ENCODE measurements at regions not wholly inside any gene's neighbourhood (a gene's known extent, or its start where the extent isn't known, plus 50 kb on each side); places are given as distances from the start of the nearest gene placed in this dataset.

- ATAC-seq (ENCODE audit: insufficient read depth, low read depth) (no peak), DNase-seq (no peak)
- Histone ChIP-seq H2AFZ (ENCODE audit: low read depth, low read length) (no peak overlapping the region; the same call in 1 of the 2 replicates), H3K4me3 (ENCODE audit: low read depth in 1 of 2, low read length in 2 of 2) (no peak overlapping the region), H3K36me3 (ENCODE audit: insufficient read depth, low read length) (no peaks in the 10 kb centered on the region), H3K27ac (ENCODE audit: low read length) (no peak overlapping the region), H4K20me1 (ENCODE audit: insufficient read depth, low read length) (no peaks in the 10 kb centered on the region), H3K4me1 (ENCODE audit: insufficient read depth, low read length) (no peaks in the 10 kb centered on the region), H3K9me3 (ENCODE audit: insufficient read depth, low read length, severe bottlenecking) (no peaks in the 10 kb centered on the region), H3K4me2 (ENCODE audit: insufficient read depth, low read length) (no peak overlapping the region), H3K9ac (ENCODE audit: low read depth, low read length) (no peak overlapping the region), H3K79me2 (ENCODE audit: insufficient read depth, low read length) (no peaks in the 10 kb centered on the region), H3K27me3 (ENCODE audit: insufficient read depth, low read length, poor library complexity) (no peaks in the 10 kb centered on the region)
- TF ChIP-seq EZH2 (IDR thresholded peaks at IDR 0.05; ENCODE audit: borderline replicate concordance, low read depth, low read length, severe bottlenecking) (no peak), CTCF (IDR thresholded peaks at IDR 0.05; ENCODE audit: borderline replicate concordance, extremely low read depth, low read length, poor library complexity, severe bottlenecking) (no peak)
Measured at GRCh38 chr5:17761326-17761725, 127.1 kb downstream of the TAF11L14 start.

- Histone ChIP-seq H3K27me3 (ENCODE audit: insufficient read depth, low read length, poor library complexity) (no peaks in the 10 kb centered on the region), H3K79me2 (ENCODE audit: insufficient read depth, low read length) (no peaks in the 10 kb centered on the region), H3K9me3 (ENCODE audit: insufficient read depth, low read length, severe bottlenecking) (no peaks in the 10 kb centered on the region), H3K36me3 (ENCODE audit: insufficient read depth, low read length) (no peaks in the 10 kb centered on the region), H3K4me1 (ENCODE audit: insufficient read depth, low read length) (no peaks in the 10 kb centered on the region), H3K4me3 (ENCODE audit: low read depth in 1 of 2, low read length in 2 of 2) (no peak overlapping the region), H3K4me2 (ENCODE audit: insufficient read depth, low read length) (no peak overlapping the region), H4K20me1 (ENCODE audit: insufficient read depth, low read length) (no peaks in the 10 kb centered on the region), H2AFZ (ENCODE audit: low read depth, low read length) (no peak overlapping the region), H3K9ac (ENCODE audit: low read depth, low read length) (no peak overlapping the region), H3K27ac (ENCODE audit: low read length) (no peak overlapping the region)
- TF ChIP-seq EZH2 (IDR thresholded peaks at IDR 0.05; ENCODE audit: borderline replicate concordance, low read depth, low read length, severe bottlenecking) (no peak), CTCF (IDR thresholded peaks at IDR 0.05; ENCODE audit: borderline replicate concordance, extremely low read depth, low read length, poor library complexity, severe bottlenecking) (no peak)
- no peak for ATAC-seq (ENCODE audit: insufficient read depth, low read depth)
- DNase-seq = no peak
Measured at GRCh38 chr5:17763301-17763700, 129.0 kb downstream of the TAF11L14 start.

GRCh38 chr5:17766031-17766430 lies 131.8 kb downstream of the TAF11L14 start:
- H3K9ac ChIP-seq (ENCODE audit: low read depth, low read length) = no peak overlapping the region
- no peak for DNase-seq
- H3K4me2 ChIP-seq (ENCODE audit: insufficient read depth, low read length) = no peak overlapping the region
- TF ChIP-seq CTCF (IDR thresholded peaks at IDR 0.05; ENCODE audit: borderline replicate concordance, extremely low read depth, low read length, poor library complexity, severe bottlenecking) (no peak), EZH2 (IDR thresholded peaks at IDR 0.05; ENCODE audit: borderline replicate concordance, low read depth, low read length, severe bottlenecking) (no peak)
- H3K27ac ChIP-seq (ENCODE audit: low read length) = no peak overlapping the region
- no peaks in the 10 kb centered on the region for H3K36me3 ChIP-seq (ENCODE audit: insufficient read depth, low read length)
- no peaks in the 10 kb centered on the region for H3K79me2 ChIP-seq (ENCODE audit: insufficient read depth, low read length)
- H2AFZ ChIP-seq (ENCODE audit: low read depth, low read length) = no peak overlapping the region
- H3K9me3 ChIP-seq (ENCODE audit: insufficient read depth, low read length, severe bottlenecking) = no peaks in the 10 kb centered on the region
- no peak for ATAC-seq (ENCODE audit: insufficient read depth, low read depth)
- no peaks in the 10 kb centered on the region for H3K27me3 ChIP-seq (ENCODE audit: insufficient read depth, low read length, poor library complexity)
- no peak overlapping the region for H3K4me3 ChIP-seq (ENCODE audit: low read depth in 1 of 2, low read length in 2 of 2)
- H4K20me1 ChIP-seq (ENCODE audit: insufficient read depth, low read length) = no peaks in the 10 kb centered on the region
- H3K4me1 ChIP-seq (ENCODE audit: insufficient read depth, low read length) = no peaks in the 10 kb centered on the region

DNA sequence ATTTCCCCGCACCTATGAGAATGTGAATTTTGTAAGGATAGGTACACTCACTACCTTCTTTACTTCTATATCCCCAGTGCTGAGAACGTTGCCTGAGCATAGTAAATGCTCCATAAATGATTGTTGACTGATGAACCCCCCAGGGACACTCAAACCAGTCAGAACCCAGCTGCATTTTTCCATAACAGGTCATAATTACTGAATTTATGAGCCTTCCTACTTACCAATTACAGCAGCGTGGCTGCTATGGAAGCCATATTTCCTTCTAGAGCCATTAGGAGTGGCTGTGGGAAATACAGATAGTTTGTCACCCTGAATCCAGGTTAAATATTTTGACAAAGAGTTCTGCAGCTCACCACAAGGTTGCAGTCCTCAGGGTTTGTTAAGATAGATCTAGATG lies 135.0 kb downstream of the TAF11L14 start:
- H4K20me1 ChIP-seq (ENCODE audit: insufficient read depth, low read length) = no peaks in the 10 kb centered on the region
- no peaks in the 10 kb centered on the region for H3K79me2 ChIP-seq (ENCODE audit: insufficient read depth, low read length)
- no peaks in the 10 kb centered on the region for H3K9me3 ChIP-seq (ENCODE audit: insufficient read depth, low read length, severe bottlenecking)
- ATAC-seq (ENCODE audit: insufficient read depth, low read depth) = no peak
- no peak for DNase-seq
- no peak overlapping the region for H2AFZ ChIP-seq (ENCODE audit: low read depth, low read length)
- H3K27ac ChIP-seq (ENCODE audit: low read length) = no peak overlapping the region
- TF ChIP-seq CTCF (IDR thresholded peaks at IDR 0.05; ENCODE audit: borderline replicate concordance, extremely low read depth, low read length, poor library complexity, severe bottlenecking) (no peak), EZH2 (IDR thresholded peaks at IDR 0.05; ENCODE audit: borderline replicate concordance, low read depth, low read length, severe bottlenecking) (no peak)
- H3K4me2 ChIP-seq (ENCODE audit: insufficient read depth, low read length) = no peak overlapping the region
- no peaks in the 10 kb centered on the region for H3K27me3 ChIP-seq (ENCODE audit: insufficient read depth, low read length, poor library complexity)
- H3K9ac ChIP-seq (ENCODE audit: low read depth, low read length) = no peak overlapping the region
- H3K4me1 ChIP-seq (ENCODE audit: insufficient read depth, low read length) = no peaks in the 10 kb centered on the region
- H3K4me3 ChIP-seq (ENCODE audit: low read depth in 1 of 2, low read length in 2 of 2) = no peak overlapping the region
- no peaks in the 10 kb centered on the region for H3K36me3 ChIP-seq (ENCODE audit: insufficient read depth, low read length)

All from DND-41 (cell line).